ENCODE measurements at regions not wholly inside any gene's neighbourhood (a gene's known extent, or its start where the extent isn't known, plus 50 kb on each side); places are given as distances from the start of the nearest gene placed in this dataset.

DNA sequence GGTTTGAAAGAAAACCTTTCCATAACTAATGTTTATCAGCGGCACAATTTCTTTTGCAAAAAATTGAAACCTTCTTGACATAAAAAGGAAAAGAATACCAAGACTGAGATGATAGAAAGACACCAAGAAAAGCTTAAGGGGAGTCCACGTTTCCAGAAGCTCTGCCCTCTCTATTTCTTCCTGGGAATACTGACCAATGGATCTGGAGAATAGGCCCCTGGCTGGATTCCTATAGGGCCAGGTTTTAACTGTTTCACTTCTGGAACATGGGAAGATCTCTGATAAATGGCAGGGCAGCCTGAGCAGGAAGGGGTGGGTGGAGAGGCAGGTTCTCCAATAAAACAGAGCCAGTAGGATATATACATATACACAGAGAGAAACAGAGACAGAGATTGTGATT is 413.4 kb upstream of the JARID2 start:
- CTCF ChIA-PET = no interaction called here
- Histone ChIP-seq H3K27ac (ENCODE audit: low read length) (no peak overlapping the region), H3K9me3 (ENCODE audit: control insufficient read depth, insufficient read depth, low read depth, low read length) (no peaks in the 10 kb centered on the region), H3K27me3 (ENCODE audit: control insufficient read depth, insufficient read depth, low read length) (peaks cover 3% of the 10 kb centered on the region; the same call in 1 of the 2 replicates), H3K4me1 (ENCODE audit: control insufficient read depth, insufficient read depth, low read length) (no peaks in the 10 kb centered on the region), H3K36me3 (ENCODE audit: control insufficient read depth, insufficient read depth, low read length) (no peaks in the 10 kb centered on the region), H3K4me3 (ENCODE audit: low read depth in 2 of 2, low read length in 2 of 2) (no peak overlapping the region)
- intact Hi-C loops (cut with micrococcal nuclease; ENCODE audit: unreplicated experiment) = no loop called here
- BruUV-seq (replicated peaks) = no TSS peak
- in situ Hi-C loops (cut with HindIII; ENCODE audit: low pct_unique_long_range_greater_than_20kb, low sequenced_read_pairs) = no loop called here
- no peak for TF ChIP-seq SIN3A (IDR thresholded peaks at IDR 0.05; ENCODE audit: borderline replicate concordance, insufficient read depth, low read depth, low read length)
- no peak for TF ChIP-seq TCF7L2 (IDR thresholded peaks at IDR 0.05; ENCODE audit: low read depth, low read length)
- TF ChIP-seq POLR2AphosphoS5 (IDR thresholded peaks at IDR 0.05; ENCODE audit: low read depth, low read length) = no peak
- TF ChIP-seq, protein P1, sequence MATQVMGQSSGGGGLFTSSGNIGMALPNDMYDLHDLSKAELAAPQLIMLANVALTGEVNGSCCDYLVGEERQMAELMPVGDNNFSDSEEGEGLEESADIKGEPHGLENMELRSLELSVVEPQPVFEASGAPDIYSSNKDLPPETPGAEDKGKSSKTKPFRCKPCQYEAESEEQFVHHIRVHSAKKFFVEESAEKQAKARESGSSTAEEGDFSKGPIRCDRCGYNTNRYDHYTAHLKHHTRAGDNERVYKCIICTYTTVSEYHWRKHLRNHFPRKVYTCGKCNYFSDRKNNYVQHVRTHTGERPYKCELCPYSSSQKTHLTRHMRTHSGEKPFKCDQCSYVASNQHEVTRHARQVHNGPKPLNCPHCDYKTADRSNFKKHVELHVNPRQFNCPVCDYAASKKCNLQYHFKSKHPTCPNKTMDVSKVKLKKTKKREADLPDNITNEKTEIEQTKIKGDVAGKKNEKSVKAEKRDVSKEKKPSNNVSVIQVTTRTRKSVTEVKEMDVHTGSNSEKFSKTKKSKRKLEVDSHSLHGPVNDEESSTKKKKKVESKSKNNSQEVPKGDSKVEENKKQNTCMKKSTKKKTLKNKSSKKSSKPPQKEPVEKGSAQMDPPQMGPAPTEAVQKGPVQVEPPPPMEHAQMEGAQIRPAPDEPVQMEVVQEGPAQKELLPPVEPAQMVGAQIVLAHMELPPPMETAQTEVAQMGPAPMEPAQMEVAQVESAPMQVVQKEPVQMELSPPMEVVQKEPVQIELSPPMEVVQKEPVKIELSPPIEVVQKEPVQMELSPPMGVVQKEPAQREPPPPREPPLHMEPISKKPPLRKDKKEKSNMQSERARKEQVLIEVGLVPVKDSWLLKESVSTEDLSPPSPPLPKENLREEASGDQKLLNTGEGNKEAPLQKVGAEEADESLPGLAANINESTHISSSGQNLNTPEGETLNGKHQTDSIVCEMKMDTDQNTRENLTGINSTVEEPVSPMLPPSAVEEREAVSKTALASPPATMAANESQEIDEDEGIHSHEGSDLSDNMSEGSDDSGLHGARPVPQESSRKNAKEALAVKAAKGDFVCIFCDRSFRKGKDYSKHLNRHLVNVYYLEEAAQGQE (IDR thresholded peaks at IDR 0.05; ENCODE audit: insufficient read depth in 1 of 2, low read depth in 2 of 2, low read length in 1 of 2) = no peak
- TF ChIP-seq, protein P2, sequence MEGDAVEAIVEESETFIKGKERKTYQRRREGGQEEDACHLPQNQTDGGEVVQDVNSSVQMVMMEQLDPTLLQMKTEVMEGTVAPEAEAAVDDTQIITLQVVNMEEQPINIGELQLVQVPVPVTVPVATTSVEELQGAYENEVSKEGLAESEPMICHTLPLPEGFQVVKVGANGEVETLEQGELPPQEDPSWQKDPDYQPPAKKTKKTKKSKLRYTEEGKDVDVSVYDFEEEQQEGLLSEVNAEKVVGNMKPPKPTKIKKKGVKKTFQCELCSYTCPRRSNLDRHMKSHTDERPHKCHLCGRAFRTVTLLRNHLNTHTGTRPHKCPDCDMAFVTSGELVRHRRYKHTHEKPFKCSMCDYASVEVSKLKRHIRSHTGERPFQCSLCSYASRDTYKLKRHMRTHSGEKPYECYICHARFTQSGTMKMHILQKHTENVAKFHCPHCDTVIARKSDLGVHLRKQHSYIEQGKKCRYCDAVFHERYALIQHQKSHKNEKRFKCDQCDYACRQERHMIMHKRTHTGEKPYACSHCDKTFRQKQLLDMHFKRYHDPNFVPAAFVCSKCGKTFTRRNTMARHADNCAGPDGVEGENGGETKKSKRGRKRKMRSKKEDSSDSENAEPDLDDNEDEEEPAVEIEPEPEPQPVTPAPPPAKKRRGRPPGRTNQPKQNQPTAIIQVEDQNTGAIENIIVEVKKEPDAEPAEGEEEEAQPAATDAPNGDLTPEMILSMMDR (IDR thresholded peaks at IDR 0.05) = no peak
- no peak for DNase-seq (ENCODE audit: low read depth, low spot score)
- no peak for ATAC-seq
- POLR2A ChIA-PET = no interaction called here

DNA sequence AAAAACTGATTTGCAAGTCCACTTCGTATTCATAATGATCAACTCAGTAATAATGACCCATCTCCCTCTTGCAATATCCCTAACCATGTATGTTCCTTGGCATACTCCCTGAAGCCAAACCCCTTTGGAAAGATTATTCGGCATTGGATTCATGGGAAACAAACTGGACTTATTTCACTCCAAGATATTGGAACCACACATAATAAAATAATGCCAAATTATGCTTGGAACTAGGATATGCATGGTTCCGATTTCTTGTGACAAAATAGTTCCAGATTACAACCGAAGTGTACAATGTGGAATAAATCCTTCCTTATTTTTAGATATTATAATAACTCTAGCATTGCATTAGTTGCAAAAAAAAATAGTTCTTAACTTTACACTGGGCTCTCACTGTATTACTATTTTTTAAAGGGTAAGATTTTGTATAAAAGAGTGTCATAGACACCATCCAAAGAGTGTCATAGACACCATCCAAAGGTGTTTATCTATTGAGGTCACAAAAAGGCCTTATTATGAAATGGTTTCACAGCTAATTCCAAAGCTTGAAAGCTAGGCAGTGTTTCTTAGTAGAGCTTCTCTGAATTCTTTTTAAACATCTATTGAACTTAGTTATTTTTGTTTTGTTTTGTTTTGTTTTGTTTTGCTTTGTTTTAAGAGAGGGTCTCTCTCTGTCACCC is 410.9 kb upstream of the JARID2 start:
- CTCF ChIA-PET = no interaction called here
- Histone ChIP-seq H3K9me3 (ENCODE audit: control insufficient read depth, insufficient read depth, low read depth, low read length) (no peaks in the 10 kb centered on the region), H3K27ac (ENCODE audit: low read length) (no peak overlapping the region), H3K4me3 (ENCODE audit: low read depth in 2 of 2, low read length in 2 of 2) (no peak overlapping the region), H3K36me3 (ENCODE audit: control insufficient read depth, insufficient read depth, low read length) (no peaks in the 10 kb centered on the region), H3K4me1 (ENCODE audit: control insufficient read depth, insufficient read depth, low read length) (no peaks in the 10 kb centered on the region), H3K27me3 (ENCODE audit: control insufficient read depth, insufficient read depth, low read length) (peaks cover 5% of the 10 kb centered on the region; the same call in 1 of the 2 replicates)
- ATAC-seq (no peak), DNase-seq (ENCODE audit: low read depth, low spot score) (no peak)
- no TSS peak for BruUV-seq (replicated peaks)
- intact Hi-C loops (cut with micrococcal nuclease; ENCODE audit: unreplicated experiment) = no loop called here
- POLR2A ChIA-PET = no interaction called here
- TF ChIP-seq, protein P1 (IDR thresholded peaks at IDR 0.05; ENCODE audit: insufficient read depth in 1 of 2, low read depth in 2 of 2, low read length in 1 of 2) = no peak
- TF ChIP-seq SIN3A (IDR thresholded peaks at IDR 0.05; ENCODE audit: borderline replicate concordance, insufficient read depth, low read depth, low read length) = no peak
- TF ChIP-seq, protein P2 (IDR thresholded peaks at IDR 0.05) = no peak
- no peak for TF ChIP-seq POLR2AphosphoS5 (IDR thresholded peaks at IDR 0.05; ENCODE audit: low read depth, low read length)
- TF ChIP-seq TCF7L2 (IDR thresholded peaks at IDR 0.05; ENCODE audit: low read depth, low read length) = no peak
- in situ Hi-C loops (cut with HindIII; ENCODE audit: low pct_unique_long_range_greater_than_20kb, low sequenced_read_pairs) = no loop called here
